Muscle layer of duodenum (tissue), 2 donors: ENCODE measurements at regions not wholly inside any gene's neighbourhood (a gene's known extent, or its start where the extent isn't known, plus 50 kb on each side); places are given as distances from the start of the nearest gene placed in this dataset.
"Not testable (repeated sequence)": the region's sequence is repeated elsewhere in the genome, so short reads cannot be mapped to it uniquely, and the experiment has no call there.

Experiments used
- H3K27ac ChIP-seq: one replicate; pipeline ENCODE4 v1.7.0; 2013; ENCODE audit warnings: mild to moderate bottlenecking, low read length
- H3K27me3 ChIP-seq: one replicate; pipeline ENCODE4 v1.7.0; 2013; ENCODE audit warnings: low read depth, mild to moderate bottlenecking, control low read depth, low read length
- H3K36me3 ChIP-seq, 2 donors: one replicate each; pipeline ENCODE4 v1.7.0; 2013; ENCODE audit warnings: low read length in 2 of 2, control low read depth in 1 of 2, mild to moderate bottlenecking in 1 of 2; ENCODE audit not compliant: insufficient read depth in 2 of 2, control insufficient read depth in 1 of 2
- H3K4me1 ChIP-seq, 2 donors: one replicate each; pipeline ENCODE4 v1.7.0; 2013; ENCODE audit warnings: low read length in 2 of 2, mild to moderate bottlenecking in 2 of 2, control low read depth in 1 of 2, moderate library complexity in 1 of 2; ENCODE audit not compliant: insufficient read depth in 2 of 2, control insufficient read depth in 1 of 2
- H3K4me3 ChIP-seq, 2 donors: one replicate each; pipeline ENCODE4 v1.7.0; 2013; ENCODE audit warnings: low read length in 2 of 2, low read depth in 1 of 2, mild to moderate bottlenecking in 1 of 2
- H3K9me3 ChIP-seq, 2 donors: one replicate each; pipeline ENCODE4 v1.7.0; 2013; ENCODE audit warnings: low read length in 2 of 2, control low read depth in 1 of 2, mild to moderate bottlenecking in 1 of 2; ENCODE audit not compliant: control insufficient read depth in 1 of 2
- donor health status: healthy.

DNA sequence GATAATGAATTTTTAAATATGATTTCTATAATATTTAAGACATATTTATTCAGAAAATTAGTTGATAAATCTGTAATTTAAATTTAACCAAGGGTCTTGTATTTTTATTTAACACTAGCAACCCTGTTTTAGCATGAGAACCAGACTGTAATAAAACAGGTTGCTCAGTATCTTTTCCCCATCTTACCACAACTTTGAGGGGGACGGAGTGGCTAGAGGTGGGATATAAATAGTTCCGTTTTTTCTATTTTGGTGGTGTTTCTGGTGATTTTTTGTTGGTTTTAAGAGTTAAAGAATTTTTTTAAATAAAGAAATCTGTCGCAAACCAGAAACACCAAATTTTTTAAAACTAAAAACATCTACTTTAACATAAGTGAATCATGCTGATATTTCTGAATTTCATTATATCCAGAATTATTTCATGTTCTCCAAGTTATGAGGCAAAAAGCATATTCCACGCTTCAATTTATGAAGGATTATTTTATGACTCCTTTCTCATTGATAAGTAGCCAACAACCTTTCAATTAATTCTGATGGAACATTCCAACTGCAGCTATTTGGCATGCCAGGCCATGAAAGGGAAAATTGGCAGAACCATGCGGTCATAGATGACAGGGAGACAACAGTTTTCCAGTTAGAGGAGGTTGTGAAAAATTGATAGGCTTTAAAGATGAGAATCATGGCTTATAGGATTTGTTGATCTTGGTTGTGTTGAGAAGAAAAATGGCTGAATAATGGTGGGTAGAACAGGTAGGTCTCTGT lies 151.9 kb upstream of the CARMIL1 start:
- H3K9me3 ChIP-seq = no peaks in the 10 kb centered on the region

GRCh38 chr6:25130518-25130917 lies 148.7 kb upstream of the CARMIL1 start:
- peaks cover 0 to 6% of the 10 kb centered on the region in 2 donors for H3K36me3 ChIP-seq
- H3K4me3 ChIP-seq = no peak overlapping the region
- H3K4me1 ChIP-seq = peaks cover 0 to 8% of the 10 kb centered on the region in 2 donors
- peak overlapping the region; percentile 29 for H3K27ac ChIP-seq
- H3K27me3 ChIP-seq = no peaks in the 10 kb centered on the region
- H3K9me3 ChIP-seq = no peaks in the 10 kb centered on the region

More for the DNA sequence above, 151.9 kb upstream of the CARMIL1 start:
- peaks cover 5 to 6% of the 10 kb centered on the region in 2 donors for H3K4me1 ChIP-seq
- no peaks in the 10 kb centered on the region for H3K27me3 ChIP-seq
- H3K27ac ChIP-seq = no peak overlapping the region
- no peak overlapping the region for H3K4me3 ChIP-seq
- H3K36me3 ChIP-seq = peaks cover 0 to 6% of the 10 kb centered on the region in 2 donors

- Histone ChIP-seq H3K36me3 (peaks cover 0 to 6% of the 10 kb centered on the region in 2 donors), H3K27ac (no peak overlapping the region), H3K4me3 (peak overlapping the region in 1 of 2 donors; percentile 16), H3K4me1 (peaks cover 0 to 8% of the 10 kb centered on the region in 2 donors), H3K27me3 (no peaks in the 10 kb centered on the region), H3K9me3 (no peaks in the 10 kb centered on the region)
These were observed 146.2 kb upstream of the CARMIL1 start for GRCh38 chr6:25132934-25133333.

GRCh38 chr6:25133568-25133967 lies 145.6 kb upstream of the CARMIL1 start:
- H3K36me3 ChIP-seq = peaks cover 0 to 4% of the 10 kb centered on the region in 2 donors
- H3K9me3 ChIP-seq = no peaks in the 10 kb centered on the region
- no peak overlapping the region for H3K27ac ChIP-seq
- no peaks in the 10 kb centered on the region for H3K27me3 ChIP-seq
- H3K4me3 ChIP-seq = peak overlapping the region in 1 of 2 donors; percentile 16
- H3K4me1 ChIP-seq = peaks cover 0 to 8% of the 10 kb centered on the region in 2 donors

DNA sequence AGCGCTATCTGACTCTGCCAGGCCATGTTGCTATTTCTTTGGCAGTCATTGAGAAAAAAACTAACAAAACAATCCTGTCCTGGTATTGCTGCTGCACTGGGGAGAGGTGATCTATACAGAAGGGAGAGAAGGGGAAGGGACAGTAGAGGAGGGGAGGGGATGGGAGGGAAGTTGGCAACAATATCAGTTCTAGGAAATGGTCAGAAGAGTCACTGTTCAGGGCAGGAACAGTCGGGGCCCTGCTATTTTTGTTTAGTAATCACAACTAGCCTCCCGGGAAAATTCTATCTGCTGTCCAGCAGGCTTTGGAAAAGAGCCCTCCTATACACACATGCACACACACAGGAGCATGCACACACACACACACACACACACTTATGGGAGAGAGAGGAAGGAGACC lies 142.3 kb upstream of the CARMIL1 start:
- Histone ChIP-seq H3K27ac (peak overlapping the region; percentile 92), H3K4me3 (peak overlapping the region; percentile 70 to 78), H3K27me3 (no peaks in the 10 kb centered on the region), H3K36me3 (peaks cover 0 to 4% of the 10 kb centered on the region in 2 donors), H3K4me1 (peaks cover 0 to 3% of the 10 kb centered on the region in 2 donors), H3K9me3 (no peaks in the 10 kb centered on the region)

DNA sequence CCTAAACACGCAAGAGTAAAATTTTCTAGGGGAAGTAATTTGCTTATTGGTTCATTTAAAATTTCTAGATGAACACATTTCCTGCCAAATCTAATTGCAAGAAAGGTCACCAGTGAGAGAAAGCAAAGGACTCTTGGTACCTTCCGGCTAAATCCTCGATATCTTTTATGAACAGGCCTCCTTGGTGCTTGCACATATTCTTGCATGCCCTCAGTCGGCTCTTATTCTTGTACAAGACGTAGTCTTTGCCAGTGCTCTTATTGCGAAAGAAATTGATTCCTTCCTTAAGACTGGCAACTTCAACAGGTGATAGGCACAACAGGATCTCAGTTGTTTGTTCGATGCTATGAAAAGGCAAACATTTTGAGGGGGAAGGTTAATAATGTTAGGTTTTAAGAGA lies 141.7 kb upstream of the CARMIL1 start:
- peak overlapping the region; percentile 92 for H3K27ac ChIP-seq
- no peaks in the 10 kb centered on the region for H3K9me3 ChIP-seq
- peaks cover 0 to 4% of the 10 kb centered on the region in 2 donors for H3K36me3 ChIP-seq
- peak overlapping the region; percentile 70 to 78 for H3K4me3 ChIP-seq
- no peaks in the 10 kb centered on the region for H3K27me3 ChIP-seq
- H3K4me1 ChIP-seq = peaks cover 0 to 3% of the 10 kb centered on the region in 2 donors

DNA sequence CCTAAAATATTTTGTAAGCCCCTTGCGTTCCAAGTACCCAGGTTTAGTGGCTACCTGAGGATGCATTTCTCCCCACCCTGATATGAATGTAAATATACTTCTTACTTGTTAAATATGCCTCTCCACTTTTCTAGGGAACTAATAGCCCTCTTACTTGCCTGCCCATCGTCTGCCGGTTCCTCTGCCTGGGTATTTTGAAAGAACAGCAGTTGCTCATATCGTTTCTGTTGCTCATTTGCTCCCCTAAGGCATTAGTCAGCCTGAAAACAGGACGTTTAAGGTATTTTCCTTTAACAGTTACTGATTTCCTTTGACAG lies 141.3 kb upstream of the CARMIL1 start:
- Histone ChIP-seq H3K27me3 (no peaks in the 10 kb centered on the region), H3K9me3 (no peaks in the 10 kb centered on the region), H3K4me1 (peaks cover 0 to 3% of the 10 kb centered on the region in 2 donors), H3K4me3 (peak overlapping the region; percentile 70 to 78), H3K27ac (peak overlapping the region; percentile 92), H3K36me3 (peaks cover 0 to 4% of the 10 kb centered on the region in 2 donors)

GRCh38 chr6:25138233-25138933 lies 140.8 kb upstream of the CARMIL1 start:
- Histone ChIP-seq H3K4me1 (peaks cover 0 to 3% of the 10 kb centered on the region in 2 donors), H3K27me3 (no peaks in the 10 kb centered on the region), H3K9me3 (no peaks in the 10 kb centered on the region), H3K4me3 (peak overlapping the region; percentile 70 to 78), H3K27ac (peak overlapping the region; percentile 92), H3K36me3 (peaks cover 0 to 4% of the 10 kb centered on the region in 2 donors)

GRCh38 chr6:25138934-25139415 lies 140.2 kb upstream of the CARMIL1 start:
- Histone ChIP-seq H3K4me1 (peaks cover 0 to 3% of the 10 kb centered on the region in 2 donors), H3K36me3 (peaks cover 0 to 4% of the 10 kb centered on the region in 2 donors), H3K27ac (peak overlapping the region; percentile 92), H3K9me3 (no peaks in the 10 kb centered on the region), H3K27me3 (no peaks in the 10 kb centered on the region), H3K4me3 (peak overlapping the region; percentile 70 to 78)

- H3K9me3 ChIP-seq, H3K4me1 ChIP-seq, H3K27me3 ChIP-seq, H3K36me3 ChIP-seq: not testable (repeated sequence)
- Histone ChIP-seq H3K27ac (peak overlapping the region; percentile 92), H3K4me3 (peak overlapping the region; percentile 70 to 78)
These were observed 139.6 kb upstream of the CARMIL1 start for GRCh38 chr6:25139608-25140007.

GRCh38 chr6:25142506-25142905 lies 136.7 kb upstream of the CARMIL1 start:
- no peaks in the 10 kb centered on the region for H3K4me1 ChIP-seq
- no peak overlapping the region for H3K27ac ChIP-seq
- peaks cover 0 to 4% of the 10 kb centered on the region in 2 donors for H3K36me3 ChIP-seq
- no peak overlapping the region for H3K4me3 ChIP-seq
- no peaks in the 10 kb centered on the region for H3K27me3 ChIP-seq
- no peaks in the 10 kb centered on the region for H3K9me3 ChIP-seq
